ENCODE measurements at regions not wholly inside any gene's neighbourhood (a gene's known extent, or its start where the extent isn't known, plus 50 kb on each side); places are given as distances from the start of the nearest gene placed in this dataset.

DNA sequence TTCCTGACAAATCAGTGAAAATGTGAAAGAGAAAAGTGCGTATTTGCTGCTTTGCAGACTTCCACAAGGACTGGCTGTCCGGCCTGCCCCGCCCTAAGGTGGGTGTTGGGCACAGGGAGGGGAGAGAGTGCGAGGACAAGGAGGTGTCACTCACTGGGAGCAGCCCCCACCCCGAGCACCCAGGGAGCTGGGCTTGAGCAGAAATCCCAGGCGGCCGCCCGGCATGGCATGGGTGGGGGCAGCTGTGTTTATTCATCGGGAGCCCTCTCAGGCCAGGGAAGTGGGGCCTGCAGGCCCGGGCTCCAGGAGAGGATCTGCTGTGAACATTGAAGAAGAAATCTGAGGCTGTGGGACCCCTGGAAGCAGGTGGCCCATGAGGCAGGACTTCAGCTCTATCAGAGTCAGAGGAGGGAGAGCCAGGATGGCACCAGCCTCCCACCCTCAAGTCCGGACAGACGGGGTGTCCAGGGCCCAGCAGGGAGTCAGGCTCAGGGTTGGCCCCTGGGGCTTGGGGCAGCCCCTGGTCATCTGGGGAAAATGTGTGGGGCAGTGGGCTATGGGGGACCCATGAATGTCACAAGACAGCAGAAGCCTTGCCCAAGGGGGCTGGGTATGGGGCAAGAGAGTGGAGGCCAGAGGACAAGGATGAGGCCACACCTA, 164.4 kb upstream of the PPP2R2D start:
- no peaks in the 10 kb centered on the region for H3K36me3 ChIP-seq (ENCODE audit: control insufficient read depth, insufficient read depth, low read length)
- H3K27me3 ChIP-seq (ENCODE audit: control insufficient read depth, insufficient read depth, low read length): no peaks in the 10 kb centered on the region
- TF ChIP-seq, protein P1, sequence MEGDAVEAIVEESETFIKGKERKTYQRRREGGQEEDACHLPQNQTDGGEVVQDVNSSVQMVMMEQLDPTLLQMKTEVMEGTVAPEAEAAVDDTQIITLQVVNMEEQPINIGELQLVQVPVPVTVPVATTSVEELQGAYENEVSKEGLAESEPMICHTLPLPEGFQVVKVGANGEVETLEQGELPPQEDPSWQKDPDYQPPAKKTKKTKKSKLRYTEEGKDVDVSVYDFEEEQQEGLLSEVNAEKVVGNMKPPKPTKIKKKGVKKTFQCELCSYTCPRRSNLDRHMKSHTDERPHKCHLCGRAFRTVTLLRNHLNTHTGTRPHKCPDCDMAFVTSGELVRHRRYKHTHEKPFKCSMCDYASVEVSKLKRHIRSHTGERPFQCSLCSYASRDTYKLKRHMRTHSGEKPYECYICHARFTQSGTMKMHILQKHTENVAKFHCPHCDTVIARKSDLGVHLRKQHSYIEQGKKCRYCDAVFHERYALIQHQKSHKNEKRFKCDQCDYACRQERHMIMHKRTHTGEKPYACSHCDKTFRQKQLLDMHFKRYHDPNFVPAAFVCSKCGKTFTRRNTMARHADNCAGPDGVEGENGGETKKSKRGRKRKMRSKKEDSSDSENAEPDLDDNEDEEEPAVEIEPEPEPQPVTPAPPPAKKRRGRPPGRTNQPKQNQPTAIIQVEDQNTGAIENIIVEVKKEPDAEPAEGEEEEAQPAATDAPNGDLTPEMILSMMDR (IDR thresholded peaks at IDR 0.05; ENCODE audit: insufficient read depth, low read length, severe bottlenecking): no peak
- FAIRE-seq (no peak), DNase-seq (ENCODE audit: low read depth) (no peak)
- H3K4me3 ChIP-seq (ENCODE audit: low read depth, low read length): no peak overlapping the region

DNA sequence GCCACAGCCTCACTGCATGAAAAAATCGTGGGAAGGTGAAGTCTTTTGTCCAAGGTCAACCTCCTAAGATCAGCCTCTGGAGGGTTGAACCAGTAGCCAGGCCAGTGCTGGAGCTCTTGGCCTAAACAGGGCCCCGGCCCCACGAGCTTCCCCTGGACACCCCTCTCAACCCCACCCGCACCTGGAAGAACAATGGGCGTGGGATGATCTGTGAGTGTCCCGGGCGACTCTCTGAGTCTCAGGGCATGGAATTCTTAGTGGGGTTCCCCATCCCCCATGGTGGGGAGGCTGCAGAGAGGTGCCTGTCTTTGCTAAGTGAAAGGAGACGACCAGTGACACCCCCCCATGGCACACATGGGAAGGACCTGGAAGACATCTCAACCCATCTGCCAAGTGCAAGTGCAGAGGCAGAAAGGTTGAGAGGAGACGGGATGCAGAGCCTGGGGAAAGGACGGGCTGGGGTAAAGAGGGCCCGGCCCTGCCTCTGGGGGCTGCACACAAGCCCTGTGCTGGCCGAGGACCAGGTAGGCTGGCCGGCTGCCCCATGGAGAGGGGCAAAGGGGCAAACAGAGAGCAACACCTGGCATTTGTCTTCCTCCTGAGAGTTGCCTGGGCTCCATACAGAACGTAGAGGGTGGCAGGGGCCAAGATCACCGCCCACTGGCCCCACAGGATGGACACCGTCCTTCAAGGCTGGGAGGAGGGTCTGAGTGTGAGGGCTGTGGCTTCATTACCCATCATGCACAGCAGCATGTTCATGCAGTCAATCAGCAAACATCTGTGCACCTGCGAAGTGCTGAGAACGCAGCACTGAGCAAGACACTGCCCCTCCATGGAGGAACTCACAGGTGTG, 163.0 kb upstream of the PPP2R2D start:
- FAIRE-seq (no peak), DNase-seq (ENCODE audit: low read depth) (no peak)
- TF ChIP-seq, protein P1 (IDR thresholded peaks at IDR 0.05; ENCODE audit: insufficient read depth, low read length, severe bottlenecking): no peak

DNA sequence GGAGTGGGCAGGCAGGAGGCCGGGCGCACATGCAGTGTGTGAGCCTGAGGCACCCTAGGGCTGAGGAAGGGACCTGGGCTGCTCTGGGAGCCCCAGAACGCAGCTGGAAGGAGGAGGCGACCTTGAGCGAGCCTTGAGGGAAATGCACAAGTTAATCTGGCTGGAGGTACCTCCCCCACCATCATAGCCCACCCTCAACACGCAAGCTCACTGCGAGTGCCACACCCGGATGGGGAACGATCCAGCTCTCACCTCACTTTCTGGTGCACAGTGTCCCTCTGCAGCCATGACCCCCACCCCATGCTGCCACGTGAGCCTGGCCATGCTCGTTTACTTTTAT, 162.4 kb upstream of the PPP2R2D start:
- no peaks in the 10 kb centered on the region for H3K36me3 ChIP-seq (ENCODE audit: control insufficient read depth, insufficient read depth, low read length)
- FAIRE-seq: no peak
- H3K27me3 ChIP-seq (ENCODE audit: control insufficient read depth, insufficient read depth, low read length): no peaks in the 10 kb centered on the region
- no peak for DNase-seq (ENCODE audit: low read depth)
- H3K4me3 ChIP-seq (ENCODE audit: low read depth, low read length): no peak overlapping the region
- TF ChIP-seq, protein P1 (IDR thresholded peaks at IDR 0.05; ENCODE audit: insufficient read depth, low read length, severe bottlenecking): no peak

More for the DNA sequence above, 163.0 kb upstream of the PPP2R2D start:
- no peaks in the 10 kb centered on the region for H3K36me3 ChIP-seq (ENCODE audit: control insufficient read depth, insufficient read depth, low read length)
- H3K27me3 ChIP-seq (ENCODE audit: control insufficient read depth, insufficient read depth, low read length): no peaks in the 10 kb centered on the region
- no peak overlapping the region for H3K4me3 ChIP-seq (ENCODE audit: low read depth, low read length)

DNA sequence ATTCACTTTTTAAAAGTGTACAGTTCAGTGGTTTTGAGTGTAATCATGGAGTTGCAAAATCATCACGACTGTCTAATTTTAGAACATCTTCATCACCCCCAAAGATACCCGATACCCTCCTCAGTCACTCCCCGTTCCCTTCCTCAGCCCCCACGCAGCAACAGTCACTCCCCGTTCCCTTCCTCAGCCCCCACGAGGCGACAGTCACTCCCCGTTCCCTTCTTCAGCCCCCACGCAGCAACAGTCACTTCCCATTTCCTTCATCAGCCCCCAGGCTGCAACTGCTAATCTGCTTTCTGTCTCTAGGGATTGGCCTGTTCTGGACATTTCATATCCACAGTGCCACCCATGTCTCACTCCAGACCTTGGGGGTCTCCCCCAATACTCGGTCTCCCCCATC, 161.6 kb upstream of the PPP2R2D start:
- no peaks in the 10 kb centered on the region for H3K27me3 ChIP-seq (ENCODE audit: control insufficient read depth, insufficient read depth, low read length)
- TF ChIP-seq, protein P1 (IDR thresholded peaks at IDR 0.05; ENCODE audit: insufficient read depth, low read length, severe bottlenecking): no peak
- H3K4me3 ChIP-seq (ENCODE audit: low read depth, low read length): no peak overlapping the region
- no peak for DNase-seq (ENCODE audit: low read depth)
- FAIRE-seq: no peak
- H3K36me3 ChIP-seq (ENCODE audit: control insufficient read depth, insufficient read depth, low read length): no peaks in the 10 kb centered on the region

DNA sequence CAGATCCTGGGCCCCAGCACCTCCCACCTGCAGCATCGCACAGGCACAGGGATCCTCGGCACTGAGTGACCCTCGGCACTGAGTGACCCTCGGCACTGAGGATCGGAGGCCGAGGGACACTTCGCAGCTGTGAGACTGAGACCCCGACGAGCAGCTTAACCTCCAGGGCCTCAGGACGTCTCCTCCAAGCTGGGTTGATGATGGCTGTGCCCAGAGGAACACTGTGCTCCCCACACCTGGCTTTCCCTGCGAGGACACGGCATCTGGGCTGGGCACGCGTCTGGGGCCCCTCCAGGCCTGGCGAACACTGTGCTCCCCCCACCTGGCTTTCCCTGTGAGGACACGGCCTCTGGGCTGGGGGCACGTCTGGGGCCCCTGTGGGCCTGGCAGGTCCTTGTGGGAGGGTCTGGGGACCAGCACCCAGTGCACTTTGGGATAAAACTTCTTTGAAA, 158.3 kb upstream of the PPP2R2D start:
- FAIRE-seq: no peak
- H3K4me3 ChIP-seq (ENCODE audit: low read depth, low read length): no peak overlapping the region
- no peaks in the 10 kb centered on the region for H3K27me3 ChIP-seq (ENCODE audit: control insufficient read depth, insufficient read depth, low read length)
- no peaks in the 10 kb centered on the region for H3K36me3 ChIP-seq (ENCODE audit: control insufficient read depth, insufficient read depth, low read length)
- TF ChIP-seq, protein P1 (IDR thresholded peaks at IDR 0.05; ENCODE audit: insufficient read depth, low read length, severe bottlenecking): no peak
- DNase-seq (ENCODE audit: low read depth): no peak

Data from bronchial epithelial cell (primary cell).